DOHH2 (cell line): ENCODE measurements at regions not wholly inside any gene's neighbourhood (a gene's known extent, or its start where the extent isn't known, plus 50 kb on each side); places are given as distances from the start of the nearest gene placed in this dataset.

ENCODE experiments used
- H3F3A ChIP-seq: fragments of 200-600 bp; sonication (generic), shearing (Covaris generic); 2 replicates; pipeline ENCODE4 v1.6.0; 2016; ENCODE audit warnings: antibody characterized with exemption, mild to moderate bottlenecking; ENCODE audit not compliant: control insufficient read depth, insufficient read depth
- H3K27ac ChIP-seq: fragments of 200-600 bp; sonication (generic); 2 replicates; pipeline ENCODE4 v1.5.1; 2014; ENCODE audit warnings: low read depth, mild to moderate bottlenecking, low read length, moderate library complexity
- H3K27me3 ChIP-seq: fragments of 200-600 bp; sonication (generic); 2 replicates; pipeline ENCODE4 v1.6.1; 2014; ENCODE audit warnings: mild to moderate bottlenecking, low read length, mixed read lengths; ENCODE audit not compliant: control insufficient read depth
- H3K36me3 ChIP-seq: fragments of 200-600 bp; sonication (generic); 2 replicates; pipeline ENCODE4 v1.6.1; 2014; ENCODE audit warnings: mild to moderate bottlenecking, low read length, moderate library complexity, mixed read lengths; ENCODE audit not compliant: control insufficient read depth
- H3K4me1 ChIP-seq: fragments of 200-600 bp; sonication (generic); 2 replicates; pipeline ENCODE4 v1.6.1; 2014; ENCODE audit warnings: mild to moderate bottlenecking, low read length, mixed read lengths; ENCODE audit not compliant: control insufficient read depth
- H3K4me2 ChIP-seq: fragments of 200-600 bp; sonication (generic); 2 replicates; pipeline ENCODE4 v1.6.0; 2014; ENCODE audit warnings: mild to moderate bottlenecking, low read length, moderate library complexity
- H3K4me3 ChIP-seq: fragments of 200-600 bp; sonication (generic); 2 replicates; pipeline ENCODE4 v1.5.1; 2014; ENCODE audit warnings: mild to moderate bottlenecking, low read length, mixed read lengths
- H3K79me2 ChIP-seq: fragments of 200-600 bp; sonication (generic); 2 replicates; pipeline ENCODE4 v1.6.1; 2014; ENCODE audit warnings: mild to moderate bottlenecking, low read length, mixed read lengths; ENCODE audit not compliant: control insufficient read depth
- H3K9me2 ChIP-seq: fragments of 200-600 bp; sonication (generic); replicated peaks from 2 replicates; pipeline ENCODE4 v1.6.1; 2014; ENCODE audit warnings: mild to moderate bottlenecking, low read length, mixed read lengths; ENCODE audit not compliant: control insufficient read depth
- H3K9me3 ChIP-seq: fragments of 200-600 bp; sonication (generic); 2 replicates; pipeline ENCODE4 v1.6.1; 2014; ENCODE audit warnings: antibody characterized with exemption, low read length, mixed read lengths; ENCODE audit not compliant: control insufficient read depth, insufficient read depth
- H4K20me1 ChIP-seq: fragments of 200-600 bp; sonication (generic); 2 replicates; pipeline ENCODE4 v1.6.0; 2014; ENCODE audit warnings: low read depth, mild to moderate bottlenecking, antibody characterized with exemption, low read length, moderate library complexity; ENCODE audit not compliant: control insufficient read depth, insufficient read depth
- EZH2phosphoT487 ChIP-seq: fragments of 200-600 bp; sonication (generic); IDR thresholded peaks from 2 replicates; pipeline ENCODE4 v1.6.1; 2017; ENCODE audit warnings: borderline replicate concordance, mild to moderate bottlenecking, antibody characterized with exemption, low read length, moderate library complexity, mixed read lengths
- TF ChIP-seq, protein P1 (sequence below): fragments of 200-600 bp; sonication (generic); IDR thresholded peaks from one replicate; pipeline ENCODE4 v1.5.1; 2014; ENCODE audit warnings: antibody characterized with exemption, mild to moderate bottlenecking, low read depth, low read length; ENCODE audit not compliant: poor library complexity, severe bottlenecking

DNA sequence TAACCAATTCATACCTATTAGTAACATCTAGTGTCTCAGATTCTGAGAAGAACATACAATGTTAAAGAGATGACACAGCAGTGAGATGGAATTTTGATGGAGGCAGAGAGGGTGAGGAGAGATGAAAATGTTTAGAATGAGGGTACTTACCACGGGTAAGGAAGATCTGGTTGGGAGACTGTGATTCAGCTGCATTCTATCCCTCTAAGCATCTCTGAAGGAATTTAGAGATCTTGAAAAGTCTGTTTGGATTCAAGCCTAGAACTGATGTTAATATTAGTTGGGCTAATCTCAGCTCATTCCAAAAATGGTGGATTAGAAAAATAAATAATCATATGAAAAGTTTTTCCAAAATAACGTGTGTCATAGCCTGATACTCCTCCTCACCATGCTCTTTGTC is 191.5 kb upstream of the CLINT1 start:
- Histone ChIP-seq H4K20me1 (no peaks in the 10 kb centered on the region), H3F3A (no peaks in the 10 kb centered on the region), H3K36me3 (no peaks in the 10 kb centered on the region), H3K9me2 (no peaks in the 10 kb centered on the region), H3K27ac (no peak overlapping the region), H3K27me3 (peaks cover 9% of the 10 kb centered on the region), H3K4me1 (no peaks in the 10 kb centered on the region), H3K79me2 (no peaks in the 10 kb centered on the region), H3K9me3 (no peaks in the 10 kb centered on the region), H3K4me3 (no peak overlapping the region), H3K4me2 (no peak overlapping the region)
- TF ChIP-seq EZH2phosphoT487, result no peak
- TF ChIP-seq, protein P1, sequence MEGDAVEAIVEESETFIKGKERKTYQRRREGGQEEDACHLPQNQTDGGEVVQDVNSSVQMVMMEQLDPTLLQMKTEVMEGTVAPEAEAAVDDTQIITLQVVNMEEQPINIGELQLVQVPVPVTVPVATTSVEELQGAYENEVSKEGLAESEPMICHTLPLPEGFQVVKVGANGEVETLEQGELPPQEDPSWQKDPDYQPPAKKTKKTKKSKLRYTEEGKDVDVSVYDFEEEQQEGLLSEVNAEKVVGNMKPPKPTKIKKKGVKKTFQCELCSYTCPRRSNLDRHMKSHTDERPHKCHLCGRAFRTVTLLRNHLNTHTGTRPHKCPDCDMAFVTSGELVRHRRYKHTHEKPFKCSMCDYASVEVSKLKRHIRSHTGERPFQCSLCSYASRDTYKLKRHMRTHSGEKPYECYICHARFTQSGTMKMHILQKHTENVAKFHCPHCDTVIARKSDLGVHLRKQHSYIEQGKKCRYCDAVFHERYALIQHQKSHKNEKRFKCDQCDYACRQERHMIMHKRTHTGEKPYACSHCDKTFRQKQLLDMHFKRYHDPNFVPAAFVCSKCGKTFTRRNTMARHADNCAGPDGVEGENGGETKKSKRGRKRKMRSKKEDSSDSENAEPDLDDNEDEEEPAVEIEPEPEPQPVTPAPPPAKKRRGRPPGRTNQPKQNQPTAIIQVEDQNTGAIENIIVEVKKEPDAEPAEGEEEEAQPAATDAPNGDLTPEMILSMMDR, result no peak

DNA sequence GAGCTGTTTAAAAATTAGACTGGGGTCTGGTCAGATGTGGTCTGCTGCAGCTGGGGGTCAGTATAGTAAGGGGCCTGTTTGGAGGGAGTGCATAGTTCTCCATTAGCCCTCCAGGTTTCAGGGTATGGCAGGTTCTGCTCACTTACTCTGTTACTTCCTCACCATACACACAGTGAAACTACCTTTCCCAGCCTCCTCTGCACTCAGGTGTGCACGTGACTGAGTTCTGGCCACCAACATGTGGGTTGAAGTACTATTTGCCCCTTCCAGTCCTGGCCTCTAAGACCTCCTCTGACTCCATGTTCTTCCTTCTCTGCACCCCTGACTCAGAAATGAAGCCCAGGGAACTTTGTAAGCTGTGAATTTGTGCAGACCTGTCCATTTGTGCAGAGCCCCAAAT is 190.5 kb upstream of the CLINT1 start:
- no peak overlapping the region for H3K27ac ChIP-seq
- H3K27me3 ChIP-seq, result peaks cover 9% of the 10 kb centered on the region
- H3K36me3 ChIP-seq, result no peaks in the 10 kb centered on the region
- H3K9me3 ChIP-seq, result no peaks in the 10 kb centered on the region
- no peaks in the 10 kb centered on the region for H3K9me2 ChIP-seq
- H4K20me1 ChIP-seq, result no peaks in the 10 kb centered on the region
- H3K4me1 ChIP-seq, result no peaks in the 10 kb centered on the region
- H3K4me3 ChIP-seq, result no peak overlapping the region
- no peak overlapping the region for H3K4me2 ChIP-seq
- TF ChIP-seq, protein P1, result no peak
- no peak for TF ChIP-seq EZH2phosphoT487
- H3F3A ChIP-seq, result no peaks in the 10 kb centered on the region
- H3K79me2 ChIP-seq, result no peaks in the 10 kb centered on the region

DNA sequence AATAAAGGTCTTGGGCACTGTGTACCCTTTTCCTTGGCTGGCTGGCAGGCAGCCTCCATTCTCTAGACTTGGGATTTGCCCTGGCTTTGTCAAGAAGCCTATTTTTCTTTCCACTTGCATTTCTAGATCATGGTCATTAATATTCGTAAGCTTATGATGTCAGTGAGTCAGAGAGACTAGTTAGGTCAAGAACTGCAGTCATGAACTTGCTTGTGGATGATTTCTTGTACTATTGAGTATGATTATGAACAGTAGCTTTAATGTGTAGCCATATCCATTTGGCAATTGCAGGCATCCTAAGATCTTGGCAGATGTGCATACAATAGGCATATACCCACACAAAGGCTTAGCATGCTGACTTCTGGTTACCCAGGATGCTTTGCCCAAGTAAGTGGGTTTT is 186.8 kb upstream of the CLINT1 start:
- no peak overlapping the region for H3K4me3 ChIP-seq
- H3K27ac ChIP-seq, result no peak overlapping the region
- no peaks in the 10 kb centered on the region for H3K36me3 ChIP-seq
- H3K27me3 ChIP-seq, result peaks cover 9% of the 10 kb centered on the region
- H4K20me1 ChIP-seq, result no peaks in the 10 kb centered on the region
- H3F3A ChIP-seq, result no peaks in the 10 kb centered on the region
- H3K4me1 ChIP-seq, result no peaks in the 10 kb centered on the region
- no peak overlapping the region for H3K4me2 ChIP-seq
- no peaks in the 10 kb centered on the region for H3K9me2 ChIP-seq
- TF ChIP-seq EZH2phosphoT487, result no peak
- TF ChIP-seq, protein P1, result no peak
- H3K9me3 ChIP-seq, result peaks cover 3% of the 10 kb centered on the region; the same call in 1 of the 2 replicates
- no peaks in the 10 kb centered on the region for H3K79me2 ChIP-seq

DNA sequence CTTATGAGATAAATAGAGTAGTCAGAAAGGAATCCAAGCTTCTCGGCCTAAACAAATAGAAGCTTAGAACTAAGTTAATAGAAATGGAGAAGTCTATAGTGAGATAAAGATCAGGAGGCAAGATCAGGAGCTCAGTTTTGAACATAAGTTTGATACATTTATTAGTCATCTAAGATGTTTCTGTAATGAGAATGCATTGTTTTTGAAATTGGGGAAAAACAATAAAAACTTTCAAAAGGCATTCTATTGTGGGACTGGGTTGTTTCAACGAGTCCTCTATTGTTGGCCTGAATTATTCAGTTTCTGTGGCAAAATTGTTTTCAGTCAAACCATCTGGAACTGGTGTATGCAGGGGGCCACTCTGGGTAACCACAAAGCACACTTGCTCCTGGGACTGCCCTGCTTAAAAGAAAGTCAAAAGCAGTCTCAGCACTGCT is 181.0 kb upstream of the CLINT1 start:
- no peak overlapping the region for H3K4me2 ChIP-seq
- H3K4me1 ChIP-seq, result no peaks in the 10 kb centered on the region
- no peaks in the 10 kb centered on the region for H3K27me3 ChIP-seq
- peaks cover 10% of the 10 kb centered on the region; the same call in 1 of the 2 replicates for H3K9me3 ChIP-seq
- H3F3A ChIP-seq, result no peaks in the 10 kb centered on the region
- H3K4me3 ChIP-seq, result no peak overlapping the region
- H3K27ac ChIP-seq, result no peak overlapping the region
- H3K9me2 ChIP-seq, result no peaks in the 10 kb centered on the region
- H3K36me3 ChIP-seq, result no peaks in the 10 kb centered on the region
- no peaks in the 10 kb centered on the region for H3K79me2 ChIP-seq
- TF ChIP-seq, protein P1, result no peak
- TF ChIP-seq EZH2phosphoT487, result no peak
- H4K20me1 ChIP-seq, result no peaks in the 10 kb centered on the region
